ENCODE measurements at regions not wholly inside any gene's neighbourhood (a gene's known extent, or its start where the extent isn't known, plus 50 kb on each side); places are given as distances from the start of the nearest gene placed in this dataset.
"Not testable (repeated sequence)": the region's sequence is repeated elsewhere in the genome, so short reads cannot be mapped to it uniquely, and the experiment has no call there.

DNA sequence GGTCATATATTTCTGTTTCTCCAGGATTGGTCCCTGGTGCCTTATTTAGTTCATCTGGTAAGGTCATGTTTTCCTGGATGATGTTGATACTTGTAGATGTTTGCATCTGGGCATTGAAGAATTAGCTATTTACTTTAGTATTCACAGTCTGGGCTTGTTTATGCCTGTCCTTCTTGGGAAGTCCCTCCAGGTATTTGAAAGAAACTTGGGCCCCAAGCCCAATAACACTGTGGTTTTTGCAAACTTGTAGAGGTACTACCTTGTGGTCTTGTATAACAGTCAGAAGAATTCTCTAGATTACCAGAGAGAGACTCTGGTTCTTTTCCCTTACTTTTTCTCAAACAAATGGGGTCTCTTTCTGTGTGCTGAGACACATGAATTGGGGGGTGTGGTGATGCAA is 251.4 kb upstream of the B3GALT2 start:
- Histone ChIP-seq H3F3A (ENCODE audit: insufficient read depth, low read depth) (no peaks in the 10 kb centered on the region), H3K9me3 (ENCODE audit: insufficient read depth, low read depth) (0 out of 2 replicates have a peak, but pooled peaks cover 4% of the 10 kb centered on the region), H2AFZ (no peak overlapping the region), H3K36me3 (ENCODE audit: low read depth) (no peaks in the 10 kb centered on the region), H4K20me1 (ENCODE audit: insufficient read depth) (no peaks in the 10 kb centered on the region), H3K27ac (no peak overlapping the region), H3K4me3 (no peak overlapping the region), H3K4me1 (replicated peaks; ENCODE audit: insufficient read depth) (no peaks in the 10 kb centered on the region), H3K27me3 (ENCODE audit: insufficient read depth, low read depth) (no peaks in the 10 kb centered on the region), H3K9me2 (ENCODE audit: insufficient read depth) (no peaks in the 10 kb centered on the region), H3K79me2 (ENCODE audit: low read depth) (no peaks in the 10 kb centered on the region), H3K4me2 (no peak overlapping the region)
- POLR2A ChIA-PET (ENCODE audit: unreplicated experiment) = no interaction called here
- TF ChIP-seq, protein P1, sequence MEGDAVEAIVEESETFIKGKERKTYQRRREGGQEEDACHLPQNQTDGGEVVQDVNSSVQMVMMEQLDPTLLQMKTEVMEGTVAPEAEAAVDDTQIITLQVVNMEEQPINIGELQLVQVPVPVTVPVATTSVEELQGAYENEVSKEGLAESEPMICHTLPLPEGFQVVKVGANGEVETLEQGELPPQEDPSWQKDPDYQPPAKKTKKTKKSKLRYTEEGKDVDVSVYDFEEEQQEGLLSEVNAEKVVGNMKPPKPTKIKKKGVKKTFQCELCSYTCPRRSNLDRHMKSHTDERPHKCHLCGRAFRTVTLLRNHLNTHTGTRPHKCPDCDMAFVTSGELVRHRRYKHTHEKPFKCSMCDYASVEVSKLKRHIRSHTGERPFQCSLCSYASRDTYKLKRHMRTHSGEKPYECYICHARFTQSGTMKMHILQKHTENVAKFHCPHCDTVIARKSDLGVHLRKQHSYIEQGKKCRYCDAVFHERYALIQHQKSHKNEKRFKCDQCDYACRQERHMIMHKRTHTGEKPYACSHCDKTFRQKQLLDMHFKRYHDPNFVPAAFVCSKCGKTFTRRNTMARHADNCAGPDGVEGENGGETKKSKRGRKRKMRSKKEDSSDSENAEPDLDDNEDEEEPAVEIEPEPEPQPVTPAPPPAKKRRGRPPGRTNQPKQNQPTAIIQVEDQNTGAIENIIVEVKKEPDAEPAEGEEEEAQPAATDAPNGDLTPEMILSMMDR (conservative IDR thresholded peaks at IDR 0.05) = no peak
- TF ChIP-seq EZH2 (IDR thresholded peaks at IDR 0.05; ENCODE audit: low read depth) = no peak
- no TSS peak for BruUV-seq (replicated peaks)
- intact Hi-C loops (cut with micrococcal nuclease; ENCODE audit: unreplicated experiment) = no loop called here
- CTCF ChIA-PET = no interaction called here
- DNase-seq = no peak

DNA sequence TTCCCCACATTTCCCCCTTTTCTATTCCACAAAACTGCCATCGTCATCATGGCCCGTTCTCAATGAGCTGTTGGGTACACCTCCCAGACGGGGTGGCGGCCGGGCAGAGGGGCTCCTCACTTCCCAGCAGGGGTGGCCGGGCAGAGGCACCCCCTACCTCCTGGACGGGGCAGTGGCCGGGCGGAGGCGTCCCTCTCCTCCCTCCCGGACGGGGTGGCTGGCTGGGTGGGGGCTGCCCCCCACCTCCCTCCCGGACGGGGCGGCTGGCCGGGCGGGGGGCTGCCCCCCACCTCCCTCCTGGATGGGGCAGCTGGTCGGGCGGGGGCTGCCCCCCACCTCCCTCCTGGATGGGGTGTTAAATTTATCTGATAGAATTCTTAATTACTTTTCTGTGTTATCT is 250.9 kb upstream of the B3GALT2 start:
- intact Hi-C loops (cut with micrococcal nuclease; ENCODE audit: unreplicated experiment); BruUV-seq (replicated peaks); H3K4me2 ChIP-seq; H3K27me3 ChIP-seq (ENCODE audit: insufficient read depth, low read depth); H3K4me1 ChIP-seq (replicated peaks; ENCODE audit: insufficient read depth); H3K9me2 ChIP-seq (ENCODE audit: insufficient read depth); CTCF ChIA-PET; H3K79me2 ChIP-seq (ENCODE audit: low read depth); H3K4me3 ChIP-seq; H2AFZ ChIP-seq; H3F3A ChIP-seq (ENCODE audit: insufficient read depth, low read depth); H3K9me3 ChIP-seq (ENCODE audit: insufficient read depth, low read depth); H3K36me3 ChIP-seq (ENCODE audit: low read depth); POLR2A ChIA-PET (ENCODE audit: unreplicated experiment); H3K27ac ChIP-seq; DNase-seq; H4K20me1 ChIP-seq (ENCODE audit: insufficient read depth): not testable (repeated sequence)

DNA sequence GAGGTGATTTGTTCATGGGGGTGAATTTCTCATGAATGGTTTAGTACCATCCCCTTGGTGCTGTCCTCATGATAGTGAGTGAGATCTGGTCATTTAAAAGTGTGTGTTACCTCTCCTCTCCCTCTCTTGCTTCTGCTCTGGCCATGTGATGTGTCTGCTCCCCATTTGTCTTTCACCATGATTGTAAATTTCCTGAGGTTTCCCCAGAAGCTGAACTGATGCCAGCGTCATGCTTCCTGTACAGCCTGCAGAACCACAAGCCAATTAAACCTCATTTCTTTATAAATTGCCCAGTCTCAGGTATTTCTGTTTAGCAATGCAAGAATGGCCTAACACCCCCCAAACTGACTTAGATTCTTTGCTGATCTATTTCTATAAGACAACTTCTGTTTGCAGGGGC is 249.4 kb upstream of the B3GALT2 start:
- CTCF ChIA-PET = no interaction called here
- Histone ChIP-seq H3K27me3 (ENCODE audit: insufficient read depth, low read depth) (no peaks in the 10 kb centered on the region), H3K4me1 (replicated peaks; ENCODE audit: insufficient read depth) (no peaks in the 10 kb centered on the region), H3K9me2 (ENCODE audit: insufficient read depth) (no peaks in the 10 kb centered on the region), H3K36me3 (ENCODE audit: low read depth) (no peaks in the 10 kb centered on the region), H2AFZ (no peak overlapping the region), H3K79me2 (ENCODE audit: low read depth) (no peaks in the 10 kb centered on the region), H3K4me2 (no peak overlapping the region), H4K20me1 (ENCODE audit: insufficient read depth) (no peaks in the 10 kb centered on the region), H3K27ac (no peak overlapping the region), H3K9me3 (ENCODE audit: insufficient read depth, low read depth) (0 out of 2 replicates have a peak, but pooled peaks cover 4% of the 10 kb centered on the region), H3F3A (ENCODE audit: insufficient read depth, low read depth) (no peaks in the 10 kb centered on the region), H3K4me3 (no peak overlapping the region)
- DNase-seq = no peak
- no TSS peak for BruUV-seq (replicated peaks)
- POLR2A ChIA-PET (ENCODE audit: unreplicated experiment) = no interaction called here
- intact Hi-C loops (cut with micrococcal nuclease; ENCODE audit: unreplicated experiment) = no loop called here
- TF ChIP-seq, protein P1 (conservative IDR thresholded peaks at IDR 0.05) = no peak
- no peak for TF ChIP-seq EZH2 (IDR thresholded peaks at IDR 0.05; ENCODE audit: low read depth)

DNA sequence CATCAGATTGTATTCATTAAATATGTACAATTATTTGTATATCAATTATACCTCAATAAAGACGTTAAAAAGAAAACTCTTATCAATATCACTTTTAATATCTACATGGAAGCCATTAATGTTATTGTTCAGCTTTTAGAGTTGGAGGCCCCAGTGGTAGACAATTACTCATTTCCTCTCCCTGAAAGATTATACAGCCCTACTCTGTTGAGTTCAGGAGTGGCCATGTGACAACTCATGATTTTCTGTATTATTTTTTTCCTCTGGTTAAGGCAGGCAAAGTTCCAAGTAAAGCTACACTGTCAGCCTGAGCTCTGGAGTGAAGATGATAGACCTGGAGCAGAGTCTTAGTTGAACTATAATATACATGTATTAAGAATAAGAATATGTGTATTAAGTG is 247.9 kb upstream of the B3GALT2 start:
- Histone ChIP-seq H3K4me2 (no peak overlapping the region), H3K4me1 (replicated peaks; ENCODE audit: insufficient read depth) (no peaks in the 10 kb centered on the region), H3F3A (ENCODE audit: insufficient read depth, low read depth) (no peaks in the 10 kb centered on the region), H3K9me2 (ENCODE audit: insufficient read depth) (no peaks in the 10 kb centered on the region), H4K20me1 (ENCODE audit: insufficient read depth) (no peaks in the 10 kb centered on the region), H3K79me2 (ENCODE audit: low read depth) (no peaks in the 10 kb centered on the region), H3K4me3 (no peak overlapping the region), H2AFZ (no peak overlapping the region), H3K36me3 (ENCODE audit: low read depth) (no peaks in the 10 kb centered on the region), H3K9me3 (ENCODE audit: insufficient read depth, low read depth) (0 out of 2 replicates have a peak, but pooled peaks cover 4% of the 10 kb centered on the region), H3K27ac (no peak overlapping the region), H3K27me3 (ENCODE audit: insufficient read depth, low read depth) (no peaks in the 10 kb centered on the region)
- CTCF ChIA-PET = no interaction called here
- TF ChIP-seq EZH2 (IDR thresholded peaks at IDR 0.05; ENCODE audit: low read depth) = no peak
- no TSS peak for BruUV-seq (replicated peaks)
- no peak for DNase-seq
- intact Hi-C loops (cut with micrococcal nuclease; ENCODE audit: unreplicated experiment) = no loop called here
- POLR2A ChIA-PET (ENCODE audit: unreplicated experiment) = no interaction called here

Data from PC-9 (cell line).